Heart left ventricle (tissue), 13 donors: ENCODE measurements at regions not wholly inside any gene's neighbourhood (a gene's known extent, or its start where the extent isn't known, plus 50 kb on each side); places are given as distances from the start of the nearest gene placed in this dataset.

Experiments used
- CTCF ChIP-seq, 12 donors: fragments of 200-600 bp; sonication (generic) in 4 of 12; IDR thresholded peaks; one replicate each; pipeline versions ENCODE4 v1.5.0 to v1.8.0; 2018 to 2022; ENCODE audit warnings: antibody characterized with exemption in 12 of 12, mild to moderate bottlenecking in 5 of 12
- POLR2A ChIP-seq, 2 donors: fragments of 450-650 bp; IDR thresholded peaks; one replicate each; pipeline ENCODE4 v1.6.1; 2017; ENCODE audit warnings: antibody characterized with exemption in 2 of 2, mild to moderate bottlenecking in 2 of 2, moderate library complexity in 2 of 2
- donor health status: ischemic (EF 13 %, LVEDD 7.1; RV severe dilation, severe dysfunction).
- donor health status: DM: no; HTN: yes; CAD: no.
- donor health status: DM: no; HTN: no; CAD: no.
- donor health status: ischemic (EF 25% LVEDD 6.9; RV normal size, moderate dysfunction).
- donor health status: ischemic (EF 25% LVEDD 5.7; RV mildly dilated, moderate dysfunction).
- donor health status: ischemic (EF 35%, LVEDD 5.7; RV mildly dilated, moderate dysfunction).
- donor health status: nonischemic (EF 11% LVEDD 7.7; RV severe dilation, severe dysfunction).
- donor health status: DM: yes; HTN: yes; CAD: no.
- donor health status: PGD.
- donor health status: ischemic (EF 29% LVEDD 5.4; RV normal size, mild dysfunction).
- donor health status: nonischemic (EF 23%, LVEDD 6.1; RV moderate dilation, normal function).

GRCh38 chr9:89924611-89925010 lies 319.8 kb downstream of the GADD45G start:
- TF ChIP-seq CTCF (IDR thresholded peaks at IDR 0.05) (no peak), POLR2A (IDR thresholded peaks at IDR 0.05) (no peak)
